Right lobe of liver (tissue), 4 donors: ENCODE measurements at regions not wholly inside any gene's neighbourhood (a gene's known extent, or its start where the extent isn't known, plus 50 kb on each side); places are given as distances from the start of the nearest gene placed in this dataset.

Experiments used
- POLR2A ChIP-seq: fragments of 450-650 bp; IDR thresholded peaks from one replicate; pipeline ENCODE4 v1.6.1; 2017; ENCODE audit warnings: antibody characterized with exemption, mild to moderate bottlenecking
- TF ChIP-seq, protein P1 (sequence below), 4 donors: fragments of 200-600 bp in 3 of 4; fragments of 450-650 bp in 1 of 4; IDR thresholded peaks; one replicate each; pipeline versions ENCODE4 v1.5.1 to v1.8.0; 2016 to 2022; ENCODE audit warnings: antibody characterized with exemption in 4 of 4, mild to moderate bottlenecking in 2 of 4
- donor health status: DM: no; HTN: no; CAD: no.
- donor health status: DM: no; HTN: no; CAD: no.
- donor health status: DM: no; HTN: yes; CAD: no.

DNA sequence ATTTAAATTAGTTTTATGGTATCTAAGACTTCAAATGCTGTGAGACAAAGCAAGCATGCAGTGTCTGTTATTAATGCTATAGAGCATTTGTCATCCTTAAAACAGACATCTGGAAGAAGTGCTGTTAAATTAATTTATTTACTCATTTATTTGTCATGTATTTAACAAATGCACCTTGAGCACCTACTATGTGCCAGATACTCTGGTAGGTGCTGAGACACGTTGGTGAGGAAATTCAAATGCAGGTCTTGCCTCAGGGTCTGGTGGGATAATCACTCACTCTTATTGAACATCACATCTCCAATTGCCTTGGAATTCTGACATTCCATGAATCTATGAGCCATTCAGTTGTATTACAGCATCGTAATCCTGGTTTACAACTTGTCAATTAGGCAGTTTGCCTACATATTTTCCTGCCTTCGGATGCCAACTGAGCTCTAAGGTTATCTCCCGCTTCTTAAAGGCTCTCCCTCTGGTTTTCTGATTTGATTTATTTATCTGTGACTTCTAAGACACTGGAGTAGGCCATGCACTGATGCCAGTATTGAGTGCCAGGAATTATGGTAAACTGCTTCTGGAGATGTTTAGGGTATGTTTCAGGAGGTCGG lies 56.0 kb upstream of the RPS23 start:
- TF ChIP-seq, protein P1, sequence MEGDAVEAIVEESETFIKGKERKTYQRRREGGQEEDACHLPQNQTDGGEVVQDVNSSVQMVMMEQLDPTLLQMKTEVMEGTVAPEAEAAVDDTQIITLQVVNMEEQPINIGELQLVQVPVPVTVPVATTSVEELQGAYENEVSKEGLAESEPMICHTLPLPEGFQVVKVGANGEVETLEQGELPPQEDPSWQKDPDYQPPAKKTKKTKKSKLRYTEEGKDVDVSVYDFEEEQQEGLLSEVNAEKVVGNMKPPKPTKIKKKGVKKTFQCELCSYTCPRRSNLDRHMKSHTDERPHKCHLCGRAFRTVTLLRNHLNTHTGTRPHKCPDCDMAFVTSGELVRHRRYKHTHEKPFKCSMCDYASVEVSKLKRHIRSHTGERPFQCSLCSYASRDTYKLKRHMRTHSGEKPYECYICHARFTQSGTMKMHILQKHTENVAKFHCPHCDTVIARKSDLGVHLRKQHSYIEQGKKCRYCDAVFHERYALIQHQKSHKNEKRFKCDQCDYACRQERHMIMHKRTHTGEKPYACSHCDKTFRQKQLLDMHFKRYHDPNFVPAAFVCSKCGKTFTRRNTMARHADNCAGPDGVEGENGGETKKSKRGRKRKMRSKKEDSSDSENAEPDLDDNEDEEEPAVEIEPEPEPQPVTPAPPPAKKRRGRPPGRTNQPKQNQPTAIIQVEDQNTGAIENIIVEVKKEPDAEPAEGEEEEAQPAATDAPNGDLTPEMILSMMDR (IDR thresholded peaks at IDR 0.05), result no peak
- TF ChIP-seq POLR2A, result no peak
